K562 (cell line): ENCODE measurements at regions not wholly inside any gene's neighbourhood (a gene's known extent, or its start where the extent isn't known, plus 50 kb on each side); places are given as distances from the start of the nearest gene placed in this dataset.

Source experiments
- ATAC-seq: fragments of 200-7000 bp; cut with Tn5 transposase; 3 replicates; pipeline ENCODE4 v1.9.1; 2020; ENCODE audit warnings: moderate library complexity
- BruUV-seq: library from RNA; stranded (reverse); fragments of 400-500 nt; replicated peaks from 2 replicates; lab custom pipeline; 2021; lab: Mats Ljungman, UMichigan
- CTCF ChIA-PET: fragments of 300-600 bp; formaldehyde crosslinking; extraction: SDS; loops from one replicate; lab custom pipeline; 2021; ENCODE audit warnings: low intra/inter-chr PET ratio; lab: Yijun Ruan, JAX
- POLR2A ChIA-PET: fragments of 300-600, 350-650 bp; sonication (Branson Sonifier 250); formaldehyde crosslinking; extraction: SDS; loops from one replicate; lab custom pipeline; 2021; ENCODE audit warnings: antibody characterized with exemption, inconsistent platforms; lab: Yijun Ruan, JAX
- DNase-seq, 4 experiments: peaks; one replicate each; pipeline versions ENCODE4 v3.0.0 to v3.0.0-alpha.2; 2011 to 2018; ENCODE audit warnings: low spot score in 3 of 4, mixed read lengths in 3 of 4; ENCODE audit errors: extremely low read depth in 1 of 4
- FAIRE-seq: peaks from 2 replicates; lab custom pipeline; 2011; peaks lifted over from hg19 to GRCh38; lab: Jason Lieb, UNC
- H2AFZ ChIP-seq: 2 replicates; pipeline ENCODE4 v1.6.0; 2011; ENCODE audit warnings: low read depth, low read length, control low read depth, inconsistent platforms
- H3K27ac ChIP-seq: fragments of 200-600 bp; 3 replicates; pipeline ENCODE4 v1.8.0; 2011; ENCODE audit warnings: low read depth, mild to moderate bottlenecking, control low read depth, inconsistent platforms, low read length, moderate library complexity, mixed read lengths; ENCODE audit errors: extremely low read depth
- H3K27me3 ChIP-seq, 2 experiments: fragments of 300-600 bp in 1 of 2; 2 replicates in 1 of 2; 3 replicates in 1 of 2; pipeline versions ENCODE4 v1.6.0 to v1.8.0; 2011; ENCODE audit warnings: inconsistent platforms in 2 of 2, low read length in 2 of 2, mild to moderate bottlenecking in 1 of 2, mixed read lengths in 1 of 2, moderate library complexity in 1 of 2; ENCODE audit not compliant: control insufficient read depth in 2 of 2, insufficient read depth in 2 of 2
- H3K36me3 ChIP-seq: fragments of 300-600 bp; 3 replicates; pipeline ENCODE4 v1.8.0; 2011; ENCODE audit warnings: mild to moderate bottlenecking, low read length, inconsistent platforms; ENCODE audit not compliant: control insufficient read depth, insufficient read depth
- H3K4me1 ChIP-seq, 2 experiments: fragments of 200-600 bp in 1 of 2; replicated peaks in 1 of 2; 2 replicates in 1 of 2; 3 replicates in 1 of 2; pipeline versions ENCODE4 v1.5.1 to v1.8.0; 2011; ENCODE audit warnings: inconsistent platforms in 2 of 2, low read length in 2 of 2, mild to moderate bottlenecking in 1 of 2, mixed read lengths in 1 of 2, moderate library complexity in 1 of 2; ENCODE audit not compliant: control insufficient read depth in 2 of 2, insufficient read depth in 2 of 2
- H3K4me2 ChIP-seq: 2 replicates; pipeline ENCODE4 v1.6.1; 2011; ENCODE audit warnings: low read length, control low read depth, inconsistent platforms, mixed read lengths; ENCODE audit not compliant: insufficient read depth
- H3K4me3 ChIP-seq: fragments of 200-600 bp; sonication (generic), shearing (Covaris generic); 2 replicates; pipeline ENCODE4 v1.5.1; 2016; ENCODE audit warnings: control low read depth, inconsistent platforms
- H3K79me2 ChIP-seq: fragments of 200-600 bp; 3 replicates; pipeline ENCODE4 v1.8.0; 2011; ENCODE audit warnings: low read length, inconsistent platforms; ENCODE audit not compliant: control insufficient read depth, insufficient read depth
- H3K9ac ChIP-seq, 2 experiments: 2 replicates each; pipeline versions ENCODE4 v1.6.0 to v1.6.1; 2011; ENCODE audit warnings: low read depth in 2 of 2, low read length in 2 of 2, control low read depth in 1 of 2, inconsistent platforms in 1 of 2, mild to moderate bottlenecking in 1 of 2, mixed read lengths in 1 of 2; ENCODE audit not compliant: insufficient read depth in 1 of 2
- H3K9me1 ChIP-seq: one replicate; pipeline ENCODE4 v1.6.0; 2011; ENCODE audit warnings: inconsistent platforms, mild to moderate bottlenecking, low read length, moderate library complexity; ENCODE audit not compliant: control insufficient read depth, insufficient read depth
- H3K9me3 ChIP-seq: replicated peaks from 2 replicates; pipeline ENCODE4 v1.5.1; 2011; ENCODE audit warnings: low read depth, low read length, inconsistent platforms; ENCODE audit not compliant: control insufficient read depth, insufficient read depth
- H4K20me1 ChIP-seq: replicated peaks from 2 replicates; pipeline ENCODE4 v1.6.1; 2011; ENCODE audit warnings: low read length, inconsistent platforms, mixed read lengths; ENCODE audit not compliant: control insufficient read depth, insufficient read depth
- DACH1 ChIP-seq: fragments of 450-650 bp; IDR thresholded peaks from 2 replicates; pipeline ENCODE4 v1.6.1; 2018; ENCODE audit not compliant: partially characterized antibody
- FOXA3 ChIP-seq, 2 experiments: fragments of 450-650 bp in 1 of 2; sonication (generic) in 1 of 2; formaldehyde crosslinking; IDR thresholded peaks in 1 of 2; conservative IDR thresholded peaks in 1 of 2; 2 replicates each; pipeline versions ENCODE4 v1.4.0 to v1.8.0; 2020 to 2022; ENCODE audit warnings: mild to moderate bottlenecking in 2 of 2, missing genetic modification reagents in 1 of 2
- FOXJ2 ChIP-seq: fragments of 200-800 bp; sonication (Bioruptor generic); IDR thresholded peaks from 2 replicates; pipeline ENCODE4 v1.6.1; 2016; ENCODE audit warnings: missing genetic modification characterization, missing compliant biosample characterization
- GABPB2 ChIP-seq: fragments of 250-450 bp; sonication (Bioruptor Pico); conservative IDR thresholded peaks from 2 replicates; pipeline ENCODE4 v1.5.1; 2021; ENCODE audit warnings: mild to moderate bottlenecking
- HNRNPK ChIP-seq: fragments of 200-400 bp; formaldehyde crosslinking; IDR thresholded peaks from one replicate; pipeline ENCODE4 v1.6.1; 2018; ENCODE audit warnings: mild to moderate bottlenecking, low read depth, low read length; ENCODE audit not compliant: poor library complexity, severe bottlenecking
- KAT2B ChIP-seq: IDR thresholded peaks from one replicate; pipeline ENCODE4 v1.6.1; 2012; ENCODE audit warnings: low read depth, mild to moderate bottlenecking, control low read depth, inconsistent platforms, low read length, moderate library complexity
- NCOA4 ChIP-seq: fragments of 450-650 bp; IDR thresholded peaks from 2 replicates; pipeline ENCODE4 v1.6.1; 2018; ENCODE audit warnings: mild to moderate bottlenecking; ENCODE audit not compliant: partially characterized antibody
- NRF1 ChIP-seq, 2 experiments: fragments of 450-650 bp; IDR thresholded peaks in 1 of 2; conservative IDR thresholded peaks in 1 of 2; 2 replicates each; pipeline ENCODE4 v1.6.1; 2014; ENCODE audit warnings: mild to moderate bottlenecking in 2 of 2
- PHB2 ChIP-seq: fragments of 450-650 bp; IDR thresholded peaks from 2 replicates; pipeline ENCODE4 v1.6.1; 2017; ENCODE audit warnings: low read depth
- POU5F1 ChIP-seq: fragments of 150-350 bp; IDR thresholded peaks from 2 replicates; pipeline ENCODE4 v1.6.1; 2014; ENCODE audit warnings: borderline replicate concordance, low read length, low read depth, mild to moderate bottlenecking; ENCODE audit not compliant: partially characterized antibody
- SIN3B ChIP-seq: fragments of 450-650 bp; IDR thresholded peaks from 2 replicates; pipeline ENCODE4 v1.6.1; 2017; ENCODE audit warnings: low read depth, mild to moderate bottlenecking, moderate library complexity
- SIRT6 ChIP-seq: IDR thresholded peaks from one replicate; pipeline ENCODE4 v1.6.1; 2012; ENCODE audit warnings: low read depth, mild to moderate bottlenecking, control low read depth, inconsistent platforms, low read length, moderate library complexity
- SOX6 ChIP-seq: fragments of 450-650 bp; IDR thresholded peaks from 2 replicates; pipeline ENCODE4 v1.6.1; 2014; ENCODE audit warnings: mild to moderate bottlenecking
- STAT5A ChIP-seq: IDR thresholded peaks from 2 replicates; pipeline ENCODE4 v1.6.1; 2012; ENCODE audit warnings: low read length, inconsistent platforms, borderline replicate concordance
- TARDBP ChIP-seq: fragments of 450-650 bp; IDR thresholded peaks from 2 replicates; pipeline ENCODE4 v1.6.1; 2016
- TCF7 ChIP-seq: sonication (generic); IDR thresholded peaks from 2 replicates; pipeline ENCODE4 v1.6.1; 2016; ENCODE audit warnings: antibody characterized with exemption, borderline replicate concordance
- TEAD2 ChIP-seq: fragments of 450-650 bp; IDR thresholded peaks from 2 replicates; pipeline ENCODE4 v1.6.1; 2016; ENCODE audit warnings: missing genetic modification characterization, control low read depth, missing compliant biosample characterization
- ZEB2 ChIP-seq: fragments of 450-650 bp; IDR thresholded peaks from 2 replicates; pipeline ENCODE4 v1.6.1; 2016
- ZNF586 ChIP-seq: fragments of 450-650 bp; formaldehyde crosslinking; conservative IDR thresholded peaks from 2 replicates; pipeline ENCODE4 v1.4.0; 2020; ENCODE audit warnings: mild to moderate bottlenecking, moderate library complexity
- ZNF644 ChIP-seq: fragments of 200-800 bp; sonication (Bioruptor generic); IDR thresholded peaks from 2 replicates; pipeline ENCODE4 v1.6.1; 2016; ENCODE audit warnings: low read depth, missing genetic modification characterization, missing compliant biosample characterization
- WGBS: fragments of 100-300 bp; shearing (Covaris generic); methylation state at CpG from one replicate; pipeline ENCODE4 v1.1.6; 2016; ENCODE audit warnings: low coverage, mixed read lengths; ENCODE audit not compliant: insufficient coverage; ENCODE audit errors: missing lambda C conversion rate; 5-methylcytosine and 5-hydroxymethylcytosine counted together
- in situ Hi-C: fragments of 300-500 bp; cut with MboI; formaldehyde crosslinking; loops from 4 replicates; pipeline ENCODE4 v1.15.0; 2018; ENCODE audit warnings: inconsistent platforms, mixed read lengths
- intact Hi-C: fragments of 100-400 bp; cut with micrococcal nuclease; formaldehyde crosslinking; loops from 2 replicates; pipeline ENCODE4 v1.14.2; 2022

GRCh38 chr2:121000804-121001203 is 265.1 kb downstream of the GLI2 start:
- peaks cover 0 to 8% of the 10 kb centered on the region in 2 experiments; a peak in 3 of 5 replicates for H3K27me3 ChIP-seq
- intact Hi-C loops: no loop called here
- no peaks in the 10 kb centered on the region for H4K20me1 ChIP-seq
- H3K79me2 ChIP-seq: no peaks in the 10 kb centered on the region
- POLR2A ChIA-PET: no interaction called here
- ATAC-seq: no peak
- no peak for FAIRE-seq
- in situ Hi-C loops: no loop called here
- H3K27ac ChIP-seq: no peak overlapping the region
- H3K9me3 ChIP-seq: no peaks in the 10 kb centered on the region
- H2AFZ ChIP-seq: no peak overlapping the region
- no peaks in the 10 kb centered on the region for H3K9me1 ChIP-seq
- no peak for DNase-seq
- 0% methylated on average over 3 of the region's 3 CpGs for WGBS
- no peak overlapping the region for H3K4me2 ChIP-seq
- TF ChIP-seq ZNF644 (tag) (no peak), POU5F1 (no peak), TARDBP (no peak), SIRT6 (no peak), NRF1 (conservative IDR thresholded peaks at IDR 0.05 in 1 of 2, IDR thresholded peaks at IDR 0.05 in 1 of 2) (no peak), TCF7 (no peak), NCOA4 (no peak), FOXJ2 (no peak), KAT2B (no peak), GABPB2 (CRISPR knock-in tag) (no peak), ZEB2 (no peak), PHB2 (no peak), SIN3B (no peak), STAT5A (no peak), FOXA3 (CRISPR knock-in tag; conservative IDR thresholded peaks at IDR 0.05 in 1 of 2, IDR thresholded peaks at IDR 0.05 in 1 of 2) (no peak), TEAD2 (tag) (no peak), HNRNPK (no peak), ZNF586 (CRISPR knock-in tag) (no peak), SOX6 (no peak), DACH1 (no peak)
- no TSS peak for BruUV-seq
- no peaks in the 10 kb centered on the region for H3K36me3 ChIP-seq
- no peak overlapping the region for H3K9ac ChIP-seq
- H3K4me1 ChIP-seq: no peaks in the 10 kb centered on the region
- no peak overlapping the region for H3K4me3 ChIP-seq
- CTCF ChIA-PET: no interaction called here
